HEK293T (cell line): ENCODE measurements at regions not wholly inside any gene's neighbourhood (a gene's known extent, or its start where the extent isn't known, plus 50 kb on each side); places are given as distances from the start of the nearest gene placed in this dataset.

Source experiments
- CTCF ChIA-PET: fragments of 350-600 bp; formaldehyde crosslinking; extraction: SDS; loops from one replicate; lab custom pipeline; 2021; ENCODE audit warnings: antibody characterized with exemption, inconsistent platforms; lab: Yijun Ruan, JAX
- POLR2A ChIA-PET: fragments of 350-600 bp; formaldehyde crosslinking; extraction: SDS; loops from one replicate; lab custom pipeline; 2020; ENCODE audit warnings: antibody characterized with exemption, inconsistent platforms; lab: Yijun Ruan, JAX
- DNase-seq: peaks from one replicate; pipeline ENCODE4 v3.0.0; 2012; ENCODE audit warnings: mixed read lengths; ENCODE audit errors: extremely low spot score
- ARNT ChIP-seq: fragments of 450-650 bp; IDR thresholded peaks from 2 replicates; pipeline ENCODE4 v1.6.1; 2017; ENCODE audit warnings: mild to moderate bottlenecking
- BHLHE40 ChIP-seq: fragments of 450-650 bp; IDR thresholded peaks from 2 replicates; pipeline ENCODE4 v1.6.1; 2016; ENCODE audit warnings: mild to moderate bottlenecking, moderate library complexity, borderline replicate concordance
- CTBP1 ChIP-seq: fragments of 450-650 bp; IDR thresholded peaks from 2 replicates; pipeline ENCODE4 v1.6.1; 2016; ENCODE audit warnings: borderline replicate concordance
- ELF4 ChIP-seq: fragments of 450-650 bp; IDR thresholded peaks from 2 replicates; pipeline ENCODE4 v1.6.1; 2017; ENCODE audit warnings: antibody characterized with exemption
- FOXA1 ChIP-seq: fragments of 450-650 bp; IDR thresholded peaks from 2 replicates; pipeline ENCODE4 v1.6.1; 2016; ENCODE audit warnings: mild to moderate bottlenecking
- FOXK2 ChIP-seq: fragments of 450-650 bp; IDR thresholded peaks from 2 replicates; pipeline ENCODE4 v1.6.1; 2016; ENCODE audit warnings: mild to moderate bottlenecking
- FOXM1 ChIP-seq: fragments of 450-650 bp; IDR thresholded peaks from 2 replicates; pipeline ENCODE4 v1.6.1; 2017; ENCODE audit warnings: mild to moderate bottlenecking, borderline replicate concordance
- HDGF ChIP-seq: fragments of 450-650 bp; IDR thresholded peaks from 2 replicates; pipeline ENCODE4 v1.6.1; 2017; ENCODE audit warnings: antibody characterized with exemption, borderline replicate concordance
- L3MBTL2 ChIP-seq: fragments of 450-650 bp; conservative IDR thresholded peaks from 2 replicates; pipeline ENCODE4 v1.6.1; 2016; ENCODE audit warnings: mild to moderate bottlenecking
- LEF1 ChIP-seq: fragments of 450-650 bp; IDR thresholded peaks from 2 replicates; pipeline ENCODE4 v1.6.1; 2017; ENCODE audit warnings: mild to moderate bottlenecking, borderline replicate concordance
- NFRKB ChIP-seq: fragments of 450-650 bp; IDR thresholded peaks from 2 replicates; pipeline ENCODE4 v1.6.1; 2016; ENCODE audit warnings: mild to moderate bottlenecking, moderate library complexity
- PKNOX1 ChIP-seq: fragments of 450-650 bp; IDR thresholded peaks from 2 replicates; pipeline ENCODE4 v1.6.1; 2016
- SP1 ChIP-seq: fragments of 450-650 bp; IDR thresholded peaks from 2 replicates; pipeline ENCODE4 v1.6.1; 2017
- SUZ12 ChIP-seq: fragments of 450-650 bp; IDR thresholded peaks from 2 replicates; pipeline ENCODE4 v1.6.1; 2016; ENCODE audit warnings: mild to moderate bottlenecking
- TARDBP ChIP-seq: fragments of 450-650 bp; IDR thresholded peaks from 2 replicates; pipeline ENCODE4 v1.6.1; 2016
- ZNF384 ChIP-seq: fragments of 450-650 bp; IDR thresholded peaks from 2 replicates; pipeline ENCODE4 v1.6.1; 2016

GRCh38 chr9:82681809-82682208 is 381.1 kb downstream of the RASEF start:
- CTCF ChIA-PET: no interaction called here
- DNase-seq: no peak
- POLR2A ChIA-PET: no interaction called here
- TF ChIP-seq ELF4 (no peak), SUZ12 (no peak), LEF1 (no peak), TARDBP (no peak), FOXK2 (no peak), PKNOX1 (no peak), SP1 (no peak), NFRKB (no peak)

- no peak for DNase-seq
- TF ChIP-seq CTBP1 (no peak), FOXA1 (no peak)
- POLR2A ChIA-PET: no interaction called here
- CTCF ChIA-PET: no interaction called here
Measured at GRCh38 chr9:82682431-82682830, 380.5 kb downstream of the RASEF start.

GRCh38 chr9:82695704-82696103 is 367.2 kb downstream of the RASEF start:
- TF ChIP-seq FOXA1 (no peak), NFRKB (no peak), SUZ12 (no peak), HDGF (no peak), L3MBTL2 (no peak), FOXM1 (no peak), CTBP1 (no peak), ELF4 (no peak), LEF1 (no peak), ARNT (no peak), SP1 (no peak), BHLHE40 (no peak), FOXK2 (no peak), ZNF384 (no peak), TARDBP (no peak), PKNOX1 (no peak)
- CTCF ChIA-PET: no interaction called here

GRCh38 chr9:82706786-82707185 is 356.2 kb downstream of the RASEF start:
- ChIA-PET CTCF (interaction anchor here (0.6 to 1.2 kb wide), 2 partner anchors 47 to 122 kb away, joined by 3 read pairs; no protein-coding TSS in a partner anchor), POLR2A (no interaction called here)
- DNase-seq: no peak
- TF ChIP-seq BHLHE40 (no peak), FOXA1 (no peak), CTBP1 (no peak), PKNOX1 (no peak), SUZ12 (no peak), FOXK2 (no peak), HDGF (no peak), ELF4 (no peak), L3MBTL2 (no peak), ZNF384 (no peak), TARDBP (no peak), LEF1 (no peak), SP1 (no peak), FOXM1 (no peak), NFRKB (no peak), ARNT (no peak)

More at GRCh38 chr9:82695704-82696103, 367.2 kb downstream of the RASEF start:
- no peak for DNase-seq
- POLR2A ChIA-PET: no interaction called here

GRCh38 chr9:82716821-82717220 is 346.1 kb downstream of the RASEF start:
- TF ChIP-seq FOXK2: no peak
- TF ChIP-seq FOXA1: no peak
- no peak for TF ChIP-seq FOXM1
- TF ChIP-seq SUZ12: no peak
- no peak for TF ChIP-seq ELF4
- no peak for TF ChIP-seq ZNF384
- ChIA-PET POLR2A (no interaction called here), CTCF (no interaction called here)
- DNase-seq: no peak

- ChIA-PET POLR2A (no interaction called here), CTCF (no interaction called here)
- DNase-seq: no peak
- no peak for TF ChIP-seq ZNF384
- no peak for TF ChIP-seq PKNOX1
- no peak for TF ChIP-seq ELF4
Measured at GRCh38 chr9:82720515-82720914, 342.4 kb downstream of the RASEF start.

GRCh38 chr9:82721593-82721992 is 341.3 kb downstream of the RASEF start:
- POLR2A ChIA-PET: no interaction called here
- CTCF ChIA-PET: no interaction called here
- TF ChIP-seq FOXA1: no peak
- TF ChIP-seq LEF1: no peak
- no peak for TF ChIP-seq ZNF384
- no peak for TF ChIP-seq NFRKB
- TF ChIP-seq SP1: no peak
- TF ChIP-seq CTBP1: no peak
- no peak for TF ChIP-seq L3MBTL2
- TF ChIP-seq PKNOX1: no peak
- no peak for TF ChIP-seq BHLHE40
- no peak for TF ChIP-seq SUZ12
- no peak for TF ChIP-seq FOXM1
- TF ChIP-seq ARNT: no peak
- no peak for TF ChIP-seq ELF4
- TF ChIP-seq FOXK2: no peak
- no peak for TF ChIP-seq TARDBP
- TF ChIP-seq HDGF: no peak
- DNase-seq: no peak
